GM21529 (cell line): ENCODE measurements at regions not wholly inside any gene's neighbourhood (a gene's known extent, or its start where the extent isn't known, plus 50 kb on each side); places are given as distances from the start of the nearest gene placed in this dataset.
"Not testable (repeated sequence)": the region's sequence is repeated elsewhere in the genome, so short reads cannot be mapped to it uniquely, and the experiment has no call there.

ENCODE experiments used
- ATAC-seq: cut with Tn5 transposase; IDR thresholded peaks from one replicate; pipeline ENCODE4 v1.9.1; 2021; ENCODE audit not compliant: unreplicated experiment

DNA sequence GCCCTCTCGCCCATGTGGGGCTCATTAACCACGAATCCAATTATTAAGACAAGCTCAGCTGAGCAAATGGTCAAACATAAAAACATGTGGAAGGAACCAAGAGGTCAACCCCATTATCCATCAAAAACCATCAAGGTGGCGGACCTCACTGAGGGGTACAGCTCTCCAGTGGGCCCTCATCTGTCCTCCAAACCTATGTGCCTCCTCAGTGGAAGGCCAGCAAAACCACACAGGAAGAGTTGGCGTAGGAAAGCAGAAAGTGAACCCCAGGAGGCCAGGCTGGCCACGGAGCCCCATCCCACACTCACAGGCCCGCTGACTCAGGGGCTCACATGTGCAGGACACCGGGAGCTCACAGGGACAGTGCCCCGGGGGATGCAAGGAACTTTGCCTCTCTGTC is 66.5 kb upstream of the CLEC6A start:
- ATAC-seq: not testable (repeated sequence)

DNA sequence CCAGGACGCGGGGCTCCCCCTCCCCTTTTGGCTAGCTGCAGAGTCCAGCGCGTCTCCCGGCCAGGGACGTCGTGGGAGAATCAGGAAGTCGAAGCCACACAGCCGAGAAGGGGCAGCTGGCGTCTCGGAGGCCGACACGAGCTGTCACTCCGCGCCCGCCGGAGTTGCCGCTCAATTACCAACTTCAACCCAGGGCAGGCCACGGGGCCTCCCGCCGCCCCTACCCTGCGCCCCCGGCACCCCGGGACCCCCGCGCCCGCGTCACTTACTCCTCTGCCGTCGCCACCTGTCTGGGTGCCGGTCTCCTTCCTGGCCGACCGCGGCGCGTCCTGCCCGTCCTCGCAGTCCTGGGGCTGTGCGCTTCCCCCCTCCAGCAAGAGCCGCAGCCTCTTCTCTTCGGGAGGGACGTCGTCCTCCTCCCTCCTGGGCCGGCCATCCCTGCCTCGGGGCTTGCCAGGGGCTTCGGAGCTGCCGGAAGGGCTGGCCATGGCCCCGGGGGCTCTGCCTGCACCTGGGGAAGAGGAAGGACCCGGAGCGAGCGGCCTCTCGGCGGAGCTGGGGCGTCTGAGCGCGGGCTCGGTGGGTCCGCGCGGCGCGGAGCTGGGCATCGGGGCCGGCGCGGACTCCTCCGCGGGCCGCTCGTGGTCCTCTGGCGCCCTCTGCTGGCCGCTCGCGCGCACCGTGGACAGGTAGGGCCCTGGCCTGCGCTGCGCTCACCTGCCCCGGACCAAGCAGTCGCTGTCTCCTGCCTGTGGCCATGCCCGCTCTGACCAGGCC is 65.6 kb upstream of the CLEC6A start:
- ATAC-seq: not testable (repeated sequence)

DNA sequence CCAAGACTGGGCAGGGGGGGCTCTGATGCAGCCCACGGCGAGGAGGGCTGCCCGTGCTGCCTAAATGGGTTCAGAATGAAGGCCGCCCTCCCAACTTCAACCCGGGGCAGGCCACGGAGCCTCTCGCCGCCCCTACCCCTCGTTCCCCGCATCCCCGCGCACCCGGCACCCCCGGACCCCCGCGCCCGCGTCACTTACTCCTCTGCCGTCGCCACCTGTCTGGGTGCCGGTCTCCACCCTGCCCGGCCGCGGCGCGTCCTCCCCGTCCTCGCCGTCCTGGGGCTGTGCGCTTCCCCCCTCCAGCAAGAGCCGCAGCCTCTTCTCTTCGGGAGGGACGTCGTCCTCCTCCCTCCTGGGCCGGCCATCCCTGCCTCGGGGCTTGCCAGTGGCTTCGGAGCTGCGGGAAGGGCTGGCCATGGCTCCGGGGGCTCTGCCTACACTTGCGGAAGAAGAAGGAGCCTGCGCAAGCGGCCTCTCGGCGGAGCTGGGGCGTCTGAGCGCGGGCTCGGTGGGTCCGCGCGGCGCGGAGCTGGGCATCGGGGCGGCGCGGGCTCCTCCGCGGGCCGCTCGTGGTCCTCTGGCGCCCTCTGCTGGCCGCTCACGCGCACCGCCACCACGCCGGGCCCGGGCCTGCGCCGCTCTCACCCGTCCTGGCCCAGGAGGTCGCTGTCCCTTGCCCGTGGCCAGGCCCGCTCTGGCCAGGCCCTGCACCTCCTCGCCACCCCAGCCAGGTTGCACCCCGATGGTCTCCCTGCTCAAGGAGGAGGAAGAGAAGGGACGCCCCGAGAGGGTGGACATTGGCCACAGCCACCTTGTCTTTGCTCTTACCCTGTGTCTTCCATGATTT is 59.3 kb upstream of the CLEC6A start:
- ATAC-seq: peak; percentile 65

DNA sequence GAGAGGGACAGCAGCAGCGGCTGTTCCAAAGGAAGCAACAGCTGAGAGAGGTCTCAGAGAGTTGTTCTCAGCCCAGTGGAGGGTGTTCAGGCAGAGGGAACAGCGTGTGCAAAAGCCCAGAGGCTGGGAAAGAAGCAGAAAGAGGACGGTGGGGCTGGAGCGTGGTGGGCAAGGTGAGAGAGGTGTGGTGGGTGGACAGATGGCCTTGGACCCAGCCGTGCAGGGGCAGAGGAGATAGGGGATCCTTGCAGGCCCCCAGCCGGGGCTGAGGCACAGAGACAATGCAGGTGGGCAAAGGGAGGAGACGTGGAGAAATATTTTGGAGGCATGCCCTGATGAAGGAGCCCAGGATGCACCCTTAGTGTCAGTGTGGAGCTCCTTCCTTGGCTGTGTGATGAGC is 58.4 kb upstream of the CLEC6A start:
- not testable (repeated sequence) for ATAC-seq

DNA sequence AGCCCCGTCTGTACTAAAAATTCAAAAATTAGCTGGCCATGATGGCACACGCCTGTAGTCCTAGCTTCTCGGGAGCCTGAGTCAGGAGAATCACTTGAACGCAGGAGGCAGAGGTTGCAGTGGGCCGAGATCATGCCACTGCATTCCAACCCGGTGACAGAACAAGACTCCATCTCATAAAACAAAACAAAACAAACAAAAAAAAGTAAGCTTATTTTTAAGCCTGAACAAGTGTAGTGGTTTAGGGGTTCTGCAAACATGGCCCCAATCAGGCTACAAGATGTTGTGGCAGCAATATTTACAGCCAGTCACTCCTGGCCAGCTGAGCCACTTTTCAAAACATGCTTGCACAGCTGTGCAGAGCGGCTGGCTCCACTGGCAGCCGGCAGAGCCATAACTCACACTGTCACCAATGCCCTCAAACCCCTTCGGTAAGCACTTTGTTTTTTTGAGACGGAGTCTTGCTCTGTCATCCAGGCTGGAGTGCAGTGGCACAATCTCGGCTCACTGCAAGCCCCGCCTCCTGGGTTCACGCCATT is 56.2 kb upstream of the CLEC6A start:
- not testable (repeated sequence) for ATAC-seq

DNA sequence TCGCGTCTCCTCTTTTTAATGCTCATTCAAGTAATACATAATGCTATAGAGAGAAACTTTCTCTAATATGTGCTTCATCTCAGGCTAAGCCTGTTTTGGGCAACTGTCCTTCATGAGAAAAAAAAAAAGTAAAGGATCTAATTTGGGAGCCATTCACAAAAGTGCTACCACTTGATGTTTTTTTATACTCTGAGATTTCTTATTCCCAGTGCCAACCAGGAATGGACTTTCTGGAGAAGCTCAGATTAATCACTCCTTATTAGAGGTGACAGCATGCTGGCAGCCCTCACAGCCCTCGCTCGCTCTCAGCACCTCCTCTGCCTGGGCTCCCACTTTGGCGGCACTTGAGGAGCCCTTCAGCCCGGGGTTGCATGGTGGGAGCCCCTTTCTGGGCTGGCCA is 51.9 kb upstream of the CLEC6A start:
- ATAC-seq: not testable (repeated sequence)

DNA sequence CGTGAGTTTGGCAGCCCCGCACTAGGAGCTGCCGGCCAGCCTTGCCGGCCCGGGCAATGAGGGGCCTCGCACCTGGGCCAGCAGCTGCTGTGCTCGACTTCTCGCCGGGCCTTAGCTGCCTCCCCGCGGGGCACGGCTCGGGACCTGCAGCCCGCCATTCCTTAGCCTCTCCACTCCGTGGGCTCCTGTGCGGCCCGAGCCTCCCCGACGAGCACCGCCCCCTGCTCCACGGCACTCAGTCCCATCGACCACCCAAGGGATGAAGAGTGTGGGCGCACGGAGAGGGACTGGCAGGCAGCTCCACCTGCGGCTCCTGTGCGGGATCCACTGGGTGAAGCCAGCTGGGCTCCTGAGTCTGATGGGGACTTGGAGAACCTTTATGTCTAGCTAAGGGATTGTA is 51.4 kb upstream of the CLEC6A start:
- not testable (repeated sequence) for ATAC-seq
